GM12875 (cell line): ENCODE measurements at regions not wholly inside any gene's neighbourhood (a gene's known extent, or its start where the extent isn't known, plus 50 kb on each side); places are given as distances from the start of the nearest gene placed in this dataset.
"Not testable (repeated sequence)": the region's sequence is repeated elsewhere in the genome, so short reads cannot be mapped to it uniquely, and the experiment has no call there.

ENCODE experiments used
- H3K4me3 ChIP-seq: one replicate; pipeline ENCODE4 v1.5.1; 2011; ENCODE audit warnings: low read depth, low read length, control low read depth
- CTCF ChIP-seq: IDR thresholded peaks from 2 replicates; pipeline ENCODE4 v1.5.1; 2011; ENCODE audit warnings: low read depth, mild to moderate bottlenecking, control low read depth, inconsistent platforms, low read length, moderate library complexity, borderline replicate concordance; ENCODE audit not compliant: insufficient read depth

- H3K4me3 ChIP-seq: no peak overlapping the region
- TF ChIP-seq CTCF: no peak
Observed at GRCh38 chr3:44146073-44146472, 95.6 kb upstream of the TOPAZ1 start.

- no peak overlapping the region for H3K4me3 ChIP-seq
- TF ChIP-seq CTCF: no peak
Observed at GRCh38 chr3:44159696-44160300, 81.9 kb upstream of the TOPAZ1 start.

GRCh38 chr3:44160818-44161217, 80.9 kb upstream of the TOPAZ1 start:
- no peak for TF ChIP-seq CTCF
- H3K4me3 ChIP-seq: no peak overlapping the region

GRCh38 chr3:44171891-44172290, 69.8 kb upstream of the TOPAZ1 start:
- TF ChIP-seq CTCF: no peak
- H3K4me3 ChIP-seq: no peak overlapping the region

GRCh38 chr3:44172701-44173100, 69.0 kb upstream of the TOPAZ1 start:
- not testable (repeated sequence) for H3K4me3 ChIP-seq

- TF ChIP-seq CTCF: no peak
- no peak overlapping the region for H3K4me3 ChIP-seq
Observed at GRCh38 chr3:44173263-44173662, 68.4 kb upstream of the TOPAZ1 start.

GRCh38 chr3:44175070-44175469, 66.6 kb upstream of the TOPAZ1 start:
- H3K4me3 ChIP-seq: no peak overlapping the region
- TF ChIP-seq CTCF: no peak

GRCh38 chr3:44179246-44179645, 62.4 kb upstream of the TOPAZ1 start:
- no peak for TF ChIP-seq CTCF
- no peak overlapping the region for H3K4me3 ChIP-seq
